A673 (cell line): ENCODE measurements at regions not wholly inside any gene's neighbourhood (a gene's known extent, or its start where the extent isn't known, plus 50 kb on each side); places are given as distances from the start of the nearest gene placed in this dataset.

ENCODE experiments used
- EZH2 ChIP-seq: fragments of 200-600 bp; sonication (generic); IDR thresholded peaks from 2 replicates; pipeline ENCODE4 v1.6.1; 2017; ENCODE audit warnings: borderline replicate concordance, low read depth, mild to moderate bottlenecking, mixed read lengths, antibody characterized with exemption, low read length; ENCODE audit not compliant: poor library complexity, severe bottlenecking
- TF ChIP-seq, protein P1 (sequence below): fragments of 300-800, 200-600 bp; sonication (generic); conservative IDR thresholded peaks from 2 replicates; pipeline ENCODE4 v1.5.1; 2017; ENCODE audit warnings: low read depth, mild to moderate bottlenecking, antibody characterized with exemption, low read length, moderate library complexity, mixed read lengths

DNA sequence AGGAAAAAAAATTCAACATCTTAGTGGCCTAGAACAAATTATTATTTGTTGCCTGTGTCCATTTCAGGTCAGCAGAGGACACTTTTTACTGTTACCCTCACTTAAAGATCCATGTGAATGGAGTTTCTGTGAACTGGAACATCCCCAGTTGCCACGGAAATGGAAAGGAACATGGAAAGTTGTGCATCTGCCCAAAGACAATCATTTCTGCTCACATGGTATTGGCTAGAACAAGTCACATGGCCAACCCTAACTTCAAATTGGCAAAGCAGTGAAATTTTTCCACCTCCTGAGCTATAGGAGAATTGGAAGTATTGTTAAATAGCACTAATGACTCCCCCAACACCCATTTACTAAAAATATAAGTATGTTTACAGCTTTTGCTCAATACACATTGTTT is 71.2 kb upstream of the CCBE1 start:
- TF ChIP-seq, protein P1, sequence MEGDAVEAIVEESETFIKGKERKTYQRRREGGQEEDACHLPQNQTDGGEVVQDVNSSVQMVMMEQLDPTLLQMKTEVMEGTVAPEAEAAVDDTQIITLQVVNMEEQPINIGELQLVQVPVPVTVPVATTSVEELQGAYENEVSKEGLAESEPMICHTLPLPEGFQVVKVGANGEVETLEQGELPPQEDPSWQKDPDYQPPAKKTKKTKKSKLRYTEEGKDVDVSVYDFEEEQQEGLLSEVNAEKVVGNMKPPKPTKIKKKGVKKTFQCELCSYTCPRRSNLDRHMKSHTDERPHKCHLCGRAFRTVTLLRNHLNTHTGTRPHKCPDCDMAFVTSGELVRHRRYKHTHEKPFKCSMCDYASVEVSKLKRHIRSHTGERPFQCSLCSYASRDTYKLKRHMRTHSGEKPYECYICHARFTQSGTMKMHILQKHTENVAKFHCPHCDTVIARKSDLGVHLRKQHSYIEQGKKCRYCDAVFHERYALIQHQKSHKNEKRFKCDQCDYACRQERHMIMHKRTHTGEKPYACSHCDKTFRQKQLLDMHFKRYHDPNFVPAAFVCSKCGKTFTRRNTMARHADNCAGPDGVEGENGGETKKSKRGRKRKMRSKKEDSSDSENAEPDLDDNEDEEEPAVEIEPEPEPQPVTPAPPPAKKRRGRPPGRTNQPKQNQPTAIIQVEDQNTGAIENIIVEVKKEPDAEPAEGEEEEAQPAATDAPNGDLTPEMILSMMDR: no peak
- no peak for TF ChIP-seq EZH2
